ENCODE measurements at regions not wholly inside any gene's neighbourhood (a gene's known extent, or its start where the extent isn't known, plus 50 kb on each side); places are given as distances from the start of the nearest gene placed in this dataset.

- Histone ChIP-seq H3K9me3 (no peaks in the 10 kb centered on the region), H3K4me1 (peaks cover 0 to 18% of the 10 kb centered on the region in 2 donors), H3K36me3 (no peaks in the 10 kb centered on the region), H3K27ac (no peak overlapping the region), H3K4me3 (replicated peaks in 1 of 3) (no peak overlapping the region), H3K27me3 (no peaks in the 10 kb centered on the region)
- peak in 1 of 2 donors; percentile 1 for DNase-seq
- TF ChIP-seq, protein P1, sequence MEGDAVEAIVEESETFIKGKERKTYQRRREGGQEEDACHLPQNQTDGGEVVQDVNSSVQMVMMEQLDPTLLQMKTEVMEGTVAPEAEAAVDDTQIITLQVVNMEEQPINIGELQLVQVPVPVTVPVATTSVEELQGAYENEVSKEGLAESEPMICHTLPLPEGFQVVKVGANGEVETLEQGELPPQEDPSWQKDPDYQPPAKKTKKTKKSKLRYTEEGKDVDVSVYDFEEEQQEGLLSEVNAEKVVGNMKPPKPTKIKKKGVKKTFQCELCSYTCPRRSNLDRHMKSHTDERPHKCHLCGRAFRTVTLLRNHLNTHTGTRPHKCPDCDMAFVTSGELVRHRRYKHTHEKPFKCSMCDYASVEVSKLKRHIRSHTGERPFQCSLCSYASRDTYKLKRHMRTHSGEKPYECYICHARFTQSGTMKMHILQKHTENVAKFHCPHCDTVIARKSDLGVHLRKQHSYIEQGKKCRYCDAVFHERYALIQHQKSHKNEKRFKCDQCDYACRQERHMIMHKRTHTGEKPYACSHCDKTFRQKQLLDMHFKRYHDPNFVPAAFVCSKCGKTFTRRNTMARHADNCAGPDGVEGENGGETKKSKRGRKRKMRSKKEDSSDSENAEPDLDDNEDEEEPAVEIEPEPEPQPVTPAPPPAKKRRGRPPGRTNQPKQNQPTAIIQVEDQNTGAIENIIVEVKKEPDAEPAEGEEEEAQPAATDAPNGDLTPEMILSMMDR (IDR thresholded peaks at IDR 0.05) = no peak
- TF ChIP-seq POLR2A (IDR thresholded peaks at IDR 0.05) = no peak
- intact Hi-C loops (cut with DNase I) = no loop called here
- WGBS, 2 donors = 38 to 54% methylated on average over 3 of the region's 3 CpGs
These were observed 127.7 kb upstream of the PIK3R1 start for GRCh38 chr5:68087866-68088265.

GRCh38 chr5:68086857-68087256, 128.7 kb upstream of the PIK3R1 start:
- Histone ChIP-seq H3K27ac (no peak overlapping the region), H3K9me3 (no peaks in the 10 kb centered on the region), H3K4me3 (replicated peaks in 1 of 3) (no peak overlapping the region), H3K36me3 (no peaks in the 10 kb centered on the region), H3K4me1 (peaks cover 0 to 18% of the 10 kb centered on the region in 2 donors), H3K27me3 (no peaks in the 10 kb centered on the region)
- TF ChIP-seq, protein P1 (IDR thresholded peaks at IDR 0.05) = no peak
- TF ChIP-seq POLR2A (IDR thresholded peaks at IDR 0.05) = no peak
- intact Hi-C loops (cut with DNase I) = no loop called here
- 53 to 62% methylated on average over 7 of the region's 7 CpGs for WGBS, 2 donors
- peak in 1 of 2 donors; percentile 3 for DNase-seq

- no peak overlapping the region for H3K4me3 ChIP-seq (replicated peaks in 1 of 3)
- no peak for DNase-seq
- TF ChIP-seq POLR2A (IDR thresholded peaks at IDR 0.05) = no peak
- TF ChIP-seq, protein P1 (IDR thresholded peaks at IDR 0.05) = no peak
- H3K27me3 ChIP-seq = no peaks in the 10 kb centered on the region
- intact Hi-C loops (cut with DNase I) = no loop called here
- H3K4me1 ChIP-seq = peaks cover 0 to 18% of the 10 kb centered on the region in 2 donors
- 84 to 87% methylated on average over 7 of the region's 7 CpGs for WGBS, 2 donors
- no peaks in the 10 kb centered on the region for H3K9me3 ChIP-seq
- no peak overlapping the region for H3K27ac ChIP-seq
- H3K36me3 ChIP-seq = no peaks in the 10 kb centered on the region
These were observed 129.1 kb upstream of the PIK3R1 start for GRCh38 chr5:68086439-68086838.

- no peaks in the 10 kb centered on the region for H3K9me3 ChIP-seq
- intact Hi-C loops (cut with DNase I) = no loop called here
- TF ChIP-seq, protein P1 (IDR thresholded peaks at IDR 0.05) = no peak
- no peak for TF ChIP-seq POLR2A (IDR thresholded peaks at IDR 0.05)
- H3K4me1 ChIP-seq = peaks cover 0 to 18% of the 10 kb centered on the region in 2 donors
- no peaks in the 10 kb centered on the region for H3K27me3 ChIP-seq
- H3K4me3 ChIP-seq (replicated peaks in 1 of 3) = no peak overlapping the region
- H3K36me3 ChIP-seq = no peaks in the 10 kb centered on the region
- H3K27ac ChIP-seq = no peak overlapping the region
- DNase-seq = no peak
These were observed 131.2 kb upstream of the PIK3R1 start for GRCh38 chr5:68084396-68084795.

- WGBS, 2 donors = 91 to 92% methylated on average over 9 of the region's 9 CpGs
- no peak for DNase-seq
- intact Hi-C loops (cut with DNase I) = no loop called here
- TF ChIP-seq, protein P1 (IDR thresholded peaks at IDR 0.05) = no peak
- no peak for TF ChIP-seq POLR2A (IDR thresholded peaks at IDR 0.05)
- Histone ChIP-seq H3K4me1 (no peaks in the 10 kb centered on the region), H3K4me3 (replicated peaks in 1 of 3) (no peak overlapping the region), H3K9me3 (no peaks in the 10 kb centered on the region), H3K36me3 (no peaks in the 10 kb centered on the region), H3K27me3 (no peaks in the 10 kb centered on the region), H3K27ac (no peak overlapping the region)
These were observed 135.1 kb upstream of the PIK3R1 start for GRCh38 chr5:68080282-68081050.
